Activated CD4-positive, alpha-beta T cell treated with anti-CD3 and anti-CD28 coated beads, Interleukin-2, amount 50 U/mL, for 24 hours (primary cell): ENCODE measurements at regions not wholly inside any gene's neighbourhood (a gene's known extent, or its start where the extent isn't known, plus 50 kb on each side); places are given as distances from the start of the nearest gene placed in this dataset.
"Not testable (repeated sequence)": the region's sequence is repeated elsewhere in the genome, so short reads cannot be mapped to it uniquely, and the experiment has no call there.

Source experiments
- DNase-seq, 2 donors: peaks; one replicate each; pipeline ENCODE4 v3.0.0-alpha.2; 2020; ENCODE audit warnings: low read depth in 1 of 2, low spot score in 1 of 2

- no peak for DNase-seq
Observed at GRCh38 chrX:45434231-45434630, 233.6 kb upstream of the DIPK2B start.

GRCh38 chrX:45428831-45429230 is 228.2 kb upstream of the DIPK2B start:
- no peak for DNase-seq

- DNase-seq, result no peak
Observed at GRCh38 chrX:45424326-45424725, 223.7 kb upstream of the DIPK2B start.

GRCh38 chrX:45422216-45422925 is 221.7 kb upstream of the DIPK2B start:
- no peak for DNase-seq

- no peak for DNase-seq
Observed at GRCh38 chrX:45421806-45422205, 221.1 kb upstream of the DIPK2B start.

- no peak for DNase-seq
Observed at GRCh38 chrX:45404206-45404605, 203.5 kb upstream of the DIPK2B start.

- no peak for DNase-seq
Observed at GRCh38 chrX:45401923-45402322, 201.2 kb upstream of the DIPK2B start.

- DNase-seq, result not testable (repeated sequence)
Observed at GRCh38 chrX:45400951-45401725, 200.5 kb upstream of the DIPK2B start.

- no peak for DNase-seq
Observed at GRCh38 chrX:45400027-45400779, 199.5 kb upstream of the DIPK2B start.

GRCh38 chrX:45385757-45386156 is 185.1 kb upstream of the DIPK2B start:
- DNase-seq, result no peak

- no peak for DNase-seq
Observed at GRCh38 chrX:45381841-45382240, 181.2 kb upstream of the DIPK2B start.

- DNase-seq, result no peak
Observed at GRCh38 chrX:45381366-45381765, 180.7 kb upstream of the DIPK2B start.

- DNase-seq, result no peak
Observed at GRCh38 chrX:45379236-45379635, 178.6 kb upstream of the DIPK2B start.

- DNase-seq, result no peak
Observed at GRCh38 chrX:45372151-45372550, 171.5 kb upstream of the DIPK2B start.

- no peak for DNase-seq
Observed at GRCh38 chrX:45368705-45369104, 168.0 kb upstream of the DIPK2B start.

GRCh38 chrX:45363596-45363995 is 162.9 kb upstream of the DIPK2B start:
- DNase-seq, result no peak

- no peak for DNase-seq
Observed at GRCh38 chrX:45360571-45360970, 159.9 kb upstream of the DIPK2B start.

GRCh38 chrX:45358392-45358791 is 157.7 kb upstream of the DIPK2B start:
- DNase-seq, result no peak

- DNase-seq, result no peak
Observed at GRCh38 chrX:45353456-45353855, 152.8 kb upstream of the DIPK2B start.

- DNase-seq, result no peak
Observed at GRCh38 chrX:45352611-45353010, 151.9 kb upstream of the DIPK2B start.

- DNase-seq, result no peak
Observed at GRCh38 chrX:45351478-45351877, 150.8 kb upstream of the DIPK2B start.

GRCh38 chrX:45348296-45348695 is 147.6 kb upstream of the DIPK2B start:
- DNase-seq, result no peak
